H9 (cell line): ENCODE measurements at regions not wholly inside any gene's neighbourhood (a gene's known extent, or its start where the extent isn't known, plus 50 kb on each side); places are given as distances from the start of the nearest gene placed in this dataset.

Source experiments
- DNase-seq: peaks from one replicate; pipeline ENCODE4 v3.0.0-alpha.2; 2017
- H2AFZ ChIP-seq: one replicate; pipeline ENCODE4 v1.6.1; 2013; ENCODE audit warnings: mild to moderate bottlenecking, low read length, control low read depth, moderate library complexity
- H2AK5ac ChIP-seq: 2 replicates; pipeline ENCODE4 v1.6.1; 2013; ENCODE audit warnings: low read length, control low read depth, mixed read lengths; ENCODE audit not compliant: insufficient read length
- H2BK120ac ChIP-seq: one replicate; pipeline ENCODE4 v1.6.1; 2013; ENCODE audit warnings: low read depth, mild to moderate bottlenecking, low read length, control low read depth, inconsistent platforms; ENCODE audit not compliant: poor library complexity, severe bottlenecking
- H2BK12ac ChIP-seq: 2 replicates; pipeline ENCODE4 v1.6.1; 2013; ENCODE audit warnings: low read length, control low read depth, mixed read lengths, low read depth; ENCODE audit not compliant: insufficient read length
- H2BK15ac ChIP-seq: 2 replicates; pipeline ENCODE4 v1.6.1; 2013; ENCODE audit warnings: low read depth, low read length, control low read depth
- H2BK20ac ChIP-seq: one replicate; pipeline ENCODE4 v1.6.1; 2013; ENCODE audit warnings: low read depth, mild to moderate bottlenecking, low read length, control low read depth, inconsistent platforms; ENCODE audit not compliant: poor library complexity, severe bottlenecking
- H2BK5ac ChIP-seq: 2 replicates; pipeline ENCODE4 v1.6.1; 2013; ENCODE audit warnings: low read length, control low read depth, mixed read lengths; ENCODE audit not compliant: insufficient read length
- H3K14ac ChIP-seq: 2 replicates; pipeline ENCODE4 v1.6.1; 2013; ENCODE audit warnings: low read length, control low read depth; ENCODE audit not compliant: insufficient read depth
- H3K18ac ChIP-seq: 2 replicates; pipeline ENCODE4 v1.6.1; 2013; ENCODE audit warnings: low read depth, mild to moderate bottlenecking, mixed read lengths, low read length, control low read depth; ENCODE audit not compliant: insufficient read length
- H3K23ac ChIP-seq: 2 replicates; pipeline ENCODE4 v1.6.1; 2013; ENCODE audit warnings: low read length, control low read depth, mixed read lengths, low read depth; ENCODE audit not compliant: insufficient read length
- H3K23me2 ChIP-seq: 2 replicates; pipeline ENCODE4 v1.6.1; 2013; ENCODE audit warnings: low read depth, mild to moderate bottlenecking, mixed read lengths, low read length, control low read depth; ENCODE audit not compliant: insufficient read length, poor library complexity, severe bottlenecking
- H3K27ac ChIP-seq: 2 replicates; pipeline ENCODE4 v1.5.1; 2013; ENCODE audit warnings: low read length, control low read depth, mixed read lengths, low read depth; ENCODE audit not compliant: insufficient read length
- H3K27me3 ChIP-seq: 2 replicates; pipeline ENCODE4 v1.6.1; 2013; ENCODE audit warnings: low read length, control low read depth, inconsistent platforms; ENCODE audit not compliant: insufficient read depth
- H3K4ac ChIP-seq: 2 replicates; pipeline ENCODE4 v1.6.1; 2013; ENCODE audit warnings: low read depth, mild to moderate bottlenecking, control low read depth, inconsistent platforms, low read length, moderate library complexity
- H3K4me1 ChIP-seq: 2 replicates; pipeline ENCODE4 v1.6.1; 2013; ENCODE audit warnings: low read length, control low read depth, inconsistent platforms; ENCODE audit not compliant: insufficient read depth
- H3K4me2 ChIP-seq: 2 replicates; pipeline ENCODE4 v1.6.1; 2013; ENCODE audit warnings: low read length, control low read depth, mixed read lengths; ENCODE audit not compliant: insufficient read length, insufficient read depth
- H3K56ac ChIP-seq: 2 replicates; pipeline ENCODE4 v1.6.1; 2013; ENCODE audit warnings: low read depth, mild to moderate bottlenecking, mixed read lengths, low read length, control low read depth; ENCODE audit not compliant: insufficient read length
- H3K79me1 ChIP-seq: 2 replicates; pipeline ENCODE4 v1.6.1; 2013; ENCODE audit warnings: low read depth, mild to moderate bottlenecking, moderate library complexity, low read length, control low read depth, inconsistent platforms; ENCODE audit not compliant: insufficient read depth, poor library complexity, severe bottlenecking
- H3K79me2 ChIP-seq: 2 replicates; pipeline ENCODE4 v1.6.1; 2013; ENCODE audit warnings: low read length, control low read depth, inconsistent platforms; ENCODE audit not compliant: insufficient read depth
- H3K9ac ChIP-seq: 2 replicates; pipeline ENCODE4 v1.6.1; 2013; ENCODE audit warnings: low read length, control low read depth, mixed read lengths; ENCODE audit not compliant: insufficient read length; ENCODE audit errors: extremely low read depth
- H3K9me3 ChIP-seq: one replicate; pipeline ENCODE4 v1.6.1; 2013; ENCODE audit warnings: low read depth, low read length, inconsistent platforms; ENCODE audit not compliant: control insufficient read depth
- H3T11ph ChIP-seq: one replicate; pipeline ENCODE4 v1.6.1; 2013; ENCODE audit warnings: mild to moderate bottlenecking, low read length, control low read depth, inconsistent platforms
- H4K20me1 ChIP-seq: one replicate; pipeline ENCODE4 v1.6.1; 2013; ENCODE audit not compliant: control insufficient read depth, insufficient read length, insufficient read depth
- H4K5ac ChIP-seq: 2 replicates; pipeline ENCODE4 v1.6.1; 2013; ENCODE audit warnings: low read depth, mild to moderate bottlenecking, mixed read lengths, low read length, control low read depth; ENCODE audit not compliant: insufficient read length
- H4K8ac ChIP-seq: replicated peaks from 2 replicates; pipeline ENCODE4 v1.6.1; 2013; ENCODE audit warnings: low read length, control low read depth, mixed read lengths, low read depth; ENCODE audit not compliant: insufficient read length
- H4K91ac ChIP-seq: 2 replicates; pipeline ENCODE4 v1.6.1; 2013; ENCODE audit warnings: low read depth, mild to moderate bottlenecking, moderate library complexity, mixed read lengths, low read length, control low read depth; ENCODE audit not compliant: insufficient read length
- H3K27ac Mint-ChIP-seq, 3 experiments: 2 replicates in 2 of 3; 3 replicates in 1 of 3; pipeline ENCODE4 v1.8.0; 2020 to 2021; ENCODE audit warnings: mixed read lengths in 3 of 3, mild to moderate bottlenecking in 1 of 3, moderate library complexity in 1 of 3
- H3K27me3 Mint-ChIP-seq: 2 replicates; pipeline ENCODE4 v1.8.0; 2021; ENCODE audit warnings: low read depth, mild to moderate bottlenecking, moderate library complexity, mixed read lengths
- H3K36me3 Mint-ChIP-seq, 3 experiments: 2 replicates in 2 of 3; 3 replicates in 1 of 3; pipeline ENCODE4 v1.8.0; 2020 to 2021; ENCODE audit warnings: low read depth in 3 of 3, mixed read lengths in 3 of 3; ENCODE audit not compliant: insufficient read depth in 1 of 3
- H3K4me1 Mint-ChIP-seq, 2 experiments: 2 replicates each; pipeline ENCODE4 v1.8.0; 2020; ENCODE audit warnings: mixed read lengths in 2 of 2
- H3K4me3 Mint-ChIP-seq, 2 experiments: 2 replicates in 1 of 2; 3 replicates in 1 of 2; pipeline ENCODE4 v1.8.0; 2020 to 2021; ENCODE audit warnings: mild to moderate bottlenecking in 2 of 2, mixed read lengths in 2 of 2, moderate library complexity in 1 of 2
- H3K9me3 Mint-ChIP-seq, 2 experiments: 2 replicates in 1 of 2; 3 replicates in 1 of 2; pipeline ENCODE4 v1.8.0; 2020; ENCODE audit warnings: mild to moderate bottlenecking in 2 of 2, mixed read lengths in 2 of 2, moderate library complexity in 1 of 2
- WGBS: extraction: QIAGEN DNeasy Blood & Tissue Kit; methylation state at CpG from one replicate; pipeline ENCODE4 v1.1.7; 2013; ENCODE audit warnings: missing lambda C conversion rate, low lambda C conversion rate, mixed read lengths; ENCODE audit not compliant: insufficient read length; ENCODE audit errors: extremely low coverage; 5-methylcytosine and 5-hydroxymethylcytosine counted together
- TF ChIP-seq, protein P1 (sequence below): fragments of 200-600 bp; sonication (generic); conservative IDR thresholded peaks from 3 replicates; pipeline ENCODE4 v1.8.0; 2021; ENCODE audit warnings: antibody characterized with exemption, mild to moderate bottlenecking

DNA sequence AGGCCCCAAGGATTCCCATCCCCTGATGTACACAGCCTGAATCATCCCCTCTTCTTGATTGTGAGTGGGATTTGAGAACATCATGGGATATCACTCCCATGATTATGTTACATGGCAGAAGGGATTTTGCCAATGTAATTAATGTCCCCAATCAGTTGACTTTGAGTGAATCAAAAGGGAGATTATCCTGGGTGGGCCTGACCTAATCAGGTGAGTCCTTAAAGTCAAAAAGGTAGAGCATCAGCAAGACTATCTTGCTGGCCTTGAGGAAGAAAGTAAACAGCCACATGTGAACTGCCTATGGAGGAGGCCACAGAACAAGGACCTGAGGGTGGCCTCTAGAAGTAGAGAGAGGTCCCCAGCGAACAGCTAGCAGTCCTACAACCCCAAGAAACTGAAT is 203.1 kb upstream of the ATP6AP2 start:
- Histone ChIP-seq H4K20me1 (no peaks in the 10 kb centered on the region), H2BK5ac (no peak overlapping the region), H3K79me1 (no peaks in the 10 kb centered on the region), H4K91ac (no peak overlapping the region), H3K4ac (no peak overlapping the region), H3K27ac (no peak overlapping the region), H3K9me3 (no peaks in the 10 kb centered on the region), H3T11ph (no peak overlapping the region), H3K23me2 (no peaks in the 10 kb centered on the region), H2BK120ac (no peak overlapping the region), H2BK12ac (no peak overlapping the region), H3K79me2 (no peaks in the 10 kb centered on the region), H2BK20ac (no peak overlapping the region), H2BK15ac (peak overlapping the region; percentile 37; the same call in 1 of the 2 replicates), H3K27me3 (no peaks in the 10 kb centered on the region), H3K56ac (no peak overlapping the region), H2AK5ac (no peak overlapping the region), H3K4me1 (no peaks in the 10 kb centered on the region; the same call in 1 of the 2 replicates), H3K23ac (no peak overlapping the region), H2AFZ (no peak overlapping the region), H3K4me2 (no peak overlapping the region), H4K8ac (no peak overlapping the region), H3K18ac (no peak overlapping the region), H4K5ac (no peak overlapping the region), H3K9ac (no peak overlapping the region), H3K14ac (no peak overlapping the region)
- Mint-ChIP-seq H3K4me3 (no peak overlapping the region), H3K27ac (no peak overlapping the region), H3K36me3 (peaks cover 0 to 3% (median 3%) of the 10 kb centered on the region in 3 experiments; a peak in 4 of 7 replicates), H3K4me1 (peaks cover 6 to 16% of the 10 kb centered on the region in 2 experiments), H3K27me3 (peaks cover 4% of the 10 kb centered on the region; the same call in 1 of the 2 replicates), H3K9me3 (peaks cover 60 to 74% of the 10 kb centered on the region in 2 experiments)
- WGBS: no CpG with 5 or more reads among the region's 1 CpG
- no peak for DNase-seq
- TF ChIP-seq, protein P1, sequence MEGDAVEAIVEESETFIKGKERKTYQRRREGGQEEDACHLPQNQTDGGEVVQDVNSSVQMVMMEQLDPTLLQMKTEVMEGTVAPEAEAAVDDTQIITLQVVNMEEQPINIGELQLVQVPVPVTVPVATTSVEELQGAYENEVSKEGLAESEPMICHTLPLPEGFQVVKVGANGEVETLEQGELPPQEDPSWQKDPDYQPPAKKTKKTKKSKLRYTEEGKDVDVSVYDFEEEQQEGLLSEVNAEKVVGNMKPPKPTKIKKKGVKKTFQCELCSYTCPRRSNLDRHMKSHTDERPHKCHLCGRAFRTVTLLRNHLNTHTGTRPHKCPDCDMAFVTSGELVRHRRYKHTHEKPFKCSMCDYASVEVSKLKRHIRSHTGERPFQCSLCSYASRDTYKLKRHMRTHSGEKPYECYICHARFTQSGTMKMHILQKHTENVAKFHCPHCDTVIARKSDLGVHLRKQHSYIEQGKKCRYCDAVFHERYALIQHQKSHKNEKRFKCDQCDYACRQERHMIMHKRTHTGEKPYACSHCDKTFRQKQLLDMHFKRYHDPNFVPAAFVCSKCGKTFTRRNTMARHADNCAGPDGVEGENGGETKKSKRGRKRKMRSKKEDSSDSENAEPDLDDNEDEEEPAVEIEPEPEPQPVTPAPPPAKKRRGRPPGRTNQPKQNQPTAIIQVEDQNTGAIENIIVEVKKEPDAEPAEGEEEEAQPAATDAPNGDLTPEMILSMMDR: no peak
